SIG-M5 treated with dmso at 0.1 percent for 504 hours (cell line): ENCODE measurements at regions not wholly inside any gene's neighbourhood (a gene's known extent, or its start where the extent isn't known, plus 50 kb on each side); places are given as distances from the start of the nearest gene placed in this dataset.

Experiments used
- DNase-seq: peaks from one replicate; lab custom pipeline; 2025; ENCODE audit not compliant: unreplicated experiment; lab: John Stamatoyannopoulos, UW

GRCh38 chr3:28799084-28799483 lies 450.5 kb upstream of the AZI2 start:
- no peak for DNase-seq

DNA sequence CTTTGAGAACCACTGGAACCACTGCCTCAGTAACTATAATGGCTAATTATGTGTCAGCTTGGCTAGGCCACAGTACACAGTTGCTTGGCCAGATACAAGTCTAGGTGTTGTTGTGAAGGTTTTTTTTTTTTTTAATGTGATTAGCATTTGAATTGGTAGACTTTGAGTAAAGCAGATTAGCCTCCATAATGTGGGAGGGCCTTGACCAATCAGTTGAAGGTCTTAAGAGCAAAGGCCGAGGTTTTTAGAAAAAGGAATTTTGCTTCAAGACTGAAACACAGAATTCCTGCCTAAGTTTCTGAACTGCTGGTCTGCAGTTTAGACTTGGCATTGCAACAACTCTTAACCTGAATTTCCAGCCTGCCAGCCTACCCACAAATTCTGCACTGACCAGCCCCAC lies 451.6 kb upstream of the AZI2 start:
- no peak for DNase-seq

GRCh38 chr3:28808068-28808467 lies 459.4 kb upstream of the AZI2 start:
- no peak for DNase-seq

DNA sequence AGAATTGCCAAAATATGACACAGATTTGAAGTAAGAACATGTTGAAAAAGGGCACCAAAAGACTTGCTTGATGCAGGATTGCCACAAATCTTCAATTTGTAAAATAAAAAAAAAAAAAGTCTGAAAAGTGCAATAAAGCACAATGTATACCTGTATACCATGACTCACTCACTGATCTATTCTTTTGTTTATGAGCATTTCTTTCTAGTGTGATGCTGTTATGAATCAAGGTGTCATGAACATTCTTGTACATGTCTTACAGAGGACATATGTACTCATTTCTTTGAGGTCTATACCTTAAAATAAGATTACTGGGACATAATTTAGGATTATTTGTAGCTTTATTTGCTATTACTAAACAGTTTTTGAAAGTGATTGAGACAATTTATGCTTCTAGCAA lies 464.9 kb upstream of the RBMS3 start:
- no peak for DNase-seq

- DNase-seq = no peak
These were observed 456.6 kb upstream of the RBMS3 start for GRCh38 chr3:28824316-28824715.

DNA sequence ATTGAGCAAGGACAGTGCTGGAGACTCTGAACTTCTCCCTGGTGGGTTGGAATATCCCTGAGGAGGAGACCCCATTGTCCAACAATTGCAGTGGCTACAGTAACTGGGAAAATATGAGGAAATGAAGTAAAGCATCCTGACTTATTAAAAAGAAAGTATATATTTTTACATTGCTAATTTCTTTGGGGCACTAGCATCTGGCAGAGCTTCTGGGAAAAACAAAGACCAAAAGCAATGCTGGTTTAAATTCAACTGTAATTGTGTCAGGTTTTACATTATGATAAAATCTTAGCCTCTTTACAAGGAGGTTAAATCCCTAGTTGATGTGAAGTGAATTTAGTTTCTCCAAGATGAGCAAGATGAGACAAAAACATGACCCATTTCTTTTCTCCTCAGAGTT lies 454.0 kb upstream of the RBMS3 start:
- no peak for DNase-seq

DNA sequence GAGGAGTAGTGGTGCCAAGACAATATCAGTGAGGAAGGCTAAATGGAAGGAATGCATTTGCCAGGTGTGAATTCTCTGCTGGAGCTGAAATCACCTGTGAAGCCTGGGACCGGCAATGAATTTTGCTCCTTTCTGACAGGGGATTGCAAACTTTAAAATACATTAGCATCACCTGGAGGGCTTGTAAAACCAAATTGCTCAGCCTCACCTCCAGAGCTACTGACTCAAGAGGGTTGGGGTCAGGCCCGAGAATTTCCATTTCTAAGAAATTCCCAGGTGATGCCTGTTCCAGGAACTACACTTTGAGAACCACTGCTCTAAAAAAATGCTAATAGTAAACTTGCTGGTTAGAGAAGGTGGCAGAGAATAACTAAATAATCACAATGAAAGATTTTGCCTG lies 445.6 kb upstream of the RBMS3 start:
- DNase-seq = no peak

DNA sequence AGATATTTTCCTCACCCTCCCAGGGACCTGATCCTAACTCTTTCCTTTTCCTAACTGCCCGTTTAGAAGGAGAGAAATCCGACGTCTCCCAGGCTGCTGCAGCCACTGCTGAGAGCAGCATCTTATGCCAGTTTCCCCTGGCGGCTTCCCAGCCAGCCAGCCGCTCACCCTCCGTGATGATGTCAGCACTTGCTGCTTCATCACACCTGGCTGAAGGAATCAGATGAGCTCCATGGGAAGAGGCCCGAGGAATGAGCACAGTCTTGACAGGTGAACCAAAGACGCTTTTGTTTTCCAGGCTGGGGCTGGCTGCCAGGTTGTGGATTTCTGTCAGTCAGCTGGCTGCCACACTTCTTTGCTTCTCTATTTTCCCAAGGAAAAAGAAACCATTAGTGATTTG lies 445.1 kb upstream of the RBMS3 start:
- DNase-seq = no peak

- DNase-seq = no peak
These were observed 444.7 kb upstream of the RBMS3 start for GRCh38 chr3:28836199-28836598.

- no peak for DNase-seq
These were observed 439.9 kb upstream of the RBMS3 start for GRCh38 chr3:28840976-28841376.

DNA sequence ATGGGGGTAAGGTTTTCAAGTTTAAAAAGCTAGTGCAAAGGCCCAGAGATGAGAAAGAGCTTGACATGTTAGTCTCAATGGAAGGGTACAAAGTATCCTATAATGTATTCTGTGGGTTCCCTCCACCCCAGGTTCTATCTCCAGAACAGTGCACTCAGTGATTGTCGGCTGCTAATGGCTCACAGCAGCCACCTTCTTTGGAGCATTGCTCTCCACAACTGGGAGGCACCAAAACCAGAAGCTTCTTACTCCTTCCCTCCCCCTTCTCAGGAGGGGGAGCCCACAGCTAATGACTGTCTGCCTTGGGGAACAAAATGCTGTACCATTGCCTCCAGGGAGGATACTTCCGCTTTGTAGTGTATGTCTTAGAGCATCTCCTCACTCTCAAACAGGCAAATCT lies 439.4 kb upstream of the RBMS3 start:
- no peak for DNase-seq

GRCh38 chr3:28844298-28845005 lies 436.4 kb upstream of the RBMS3 start:
- no peak for DNase-seq

- no peak for DNase-seq
These were observed 435.9 kb upstream of the RBMS3 start for GRCh38 chr3:28845006-28845324.

GRCh38 chr3:28846971-28847478 lies 433.8 kb upstream of the RBMS3 start:
- DNase-seq = no peak

- DNase-seq = no peak
These were observed 433.1 kb upstream of the RBMS3 start for GRCh38 chr3:28847736-28848135.

- no peak for DNase-seq
These were observed 430.7 kb upstream of the RBMS3 start for GRCh38 chr3:28850186-28850585.

DNA sequence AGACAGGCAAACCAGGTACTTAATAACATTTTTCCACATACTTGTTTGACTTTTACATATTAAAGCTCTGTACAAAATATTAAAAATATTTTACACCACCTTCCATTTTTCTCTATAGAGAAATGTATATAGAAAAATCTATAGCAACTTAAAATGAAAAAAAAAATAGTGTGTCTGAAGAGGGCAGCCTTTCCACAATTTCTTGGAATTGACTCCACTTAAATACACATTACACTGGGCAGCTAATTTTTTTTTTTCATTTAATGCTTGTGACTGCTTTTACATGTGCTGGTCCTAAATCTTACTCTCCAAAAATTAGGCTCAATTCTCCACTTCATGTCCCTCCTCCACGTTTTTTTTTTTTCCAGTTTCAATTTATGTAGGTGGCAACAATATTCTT lies 427.0 kb upstream of the RBMS3 start:
- peak; percentile 3 for DNase-seq

DNA sequence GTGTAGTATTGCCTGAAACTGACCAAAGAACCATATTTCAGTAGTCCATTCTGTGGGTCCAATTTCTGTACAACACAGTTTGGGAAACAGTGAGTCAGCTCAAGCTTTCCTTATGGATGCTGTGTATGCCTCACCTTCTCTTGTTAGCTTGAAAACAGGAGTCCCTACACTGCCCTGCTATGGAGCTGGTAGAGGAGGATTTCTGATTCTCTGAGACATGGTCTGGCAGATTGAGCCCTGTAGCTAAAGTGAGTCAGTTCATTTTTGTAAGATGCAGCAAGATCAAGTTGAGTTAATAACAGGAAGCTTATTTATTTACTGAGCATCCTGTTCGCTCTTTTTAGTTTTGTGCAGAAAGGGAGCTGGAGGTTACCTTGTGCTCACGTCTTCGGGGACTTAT lies 424.1 kb upstream of the RBMS3 start:
- no peak for DNase-seq

DNA sequence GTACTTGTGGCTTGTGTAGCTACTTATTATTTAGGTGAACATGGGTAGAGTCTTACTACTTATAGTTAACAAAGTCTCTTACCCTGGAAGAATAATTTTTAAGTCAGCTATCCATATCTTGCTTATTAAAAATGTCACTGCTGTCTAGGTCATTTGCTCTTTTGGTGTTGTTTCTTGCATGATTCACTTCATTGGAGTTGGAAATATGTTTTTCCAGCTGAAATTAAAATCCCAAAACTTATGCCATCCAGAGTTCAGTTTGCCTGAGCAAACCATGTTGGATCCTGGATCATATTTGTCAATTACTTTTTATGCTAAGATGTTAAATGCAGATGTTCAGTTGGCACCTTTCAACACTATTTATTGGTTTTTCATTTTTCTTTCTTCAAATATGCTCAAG lies 421.0 kb upstream of the RBMS3 start:
- no peak for DNase-seq

- DNase-seq = peak; percentile 37
These were observed 420.6 kb upstream of the RBMS3 start for GRCh38 chr3:28860307-28860706.

GRCh38 chr3:28863186-28863585 lies 417.7 kb upstream of the RBMS3 start:
- DNase-seq = no peak

DNA sequence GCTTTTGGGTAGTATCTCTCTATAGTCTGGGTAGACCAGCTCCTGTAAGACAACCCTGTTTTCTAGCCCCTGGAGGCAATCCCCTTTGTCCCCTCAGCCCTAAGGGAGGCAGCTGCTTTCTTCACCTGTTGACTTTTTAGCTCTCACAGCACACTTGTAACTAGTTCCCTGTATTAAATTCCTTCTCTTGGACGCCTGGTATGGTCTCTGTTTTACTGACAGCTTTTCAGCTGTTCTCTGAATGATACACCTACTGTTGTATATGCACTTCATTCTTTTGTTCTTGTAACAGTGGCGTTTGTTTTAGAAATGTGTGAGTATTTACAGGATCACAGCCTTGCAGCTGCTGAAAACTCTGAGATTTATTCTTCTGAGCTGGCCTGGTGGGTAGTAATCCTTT lies 413.0 kb upstream of the RBMS3 start:
- DNase-seq = no peak

DNA sequence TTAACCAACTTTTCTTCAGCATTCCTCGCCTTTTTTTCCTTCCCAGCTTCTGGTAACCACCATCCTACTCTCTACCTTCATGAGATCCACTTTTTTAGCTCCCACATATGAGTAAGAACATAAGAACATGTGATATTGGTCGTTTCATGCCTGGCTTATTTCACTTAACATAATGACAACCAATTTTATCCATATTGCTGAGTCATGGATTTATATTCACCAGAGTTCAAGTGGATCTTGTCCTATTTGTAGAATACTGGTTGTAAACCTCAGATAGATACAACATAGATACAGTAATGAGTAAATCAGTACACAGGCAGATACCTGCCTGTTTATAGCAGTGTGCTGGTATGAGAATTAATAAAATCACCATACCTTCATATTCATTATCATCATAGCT lies 412.0 kb upstream of the RBMS3 start:
- no peak for DNase-seq
